OCI-LY1 (cell line): ENCODE measurements at regions not wholly inside any gene's neighbourhood (a gene's known extent, or its start where the extent isn't known, plus 50 kb on each side); places are given as distances from the start of the nearest gene placed in this dataset.

ENCODE experiments used
- CTCF ChIP-seq: fragments of 200-600 bp; sonication (generic), shearing (Covaris generic); IDR thresholded peaks from 2 replicates; pipeline ENCODE4 v1.5.1; 2017; ENCODE audit warnings: mild to moderate bottlenecking, antibody characterized with exemption, low read length, moderate library complexity, mixed read lengths
- EZH2 ChIP-seq: fragments of 200-600 bp; sonication (generic), shearing (Covaris generic); IDR thresholded peaks from 2 replicates; pipeline ENCODE4 v1.8.0; 2017; ENCODE audit warnings: borderline replicate concordance, mixed run types, mild to moderate bottlenecking, antibody characterized with exemption, low read length, moderate library complexity, mixed read lengths

GRCh38 chr5:116858705-116859333 lies 284.2 kb upstream of the SEMA6A start:
- TF ChIP-seq CTCF, result no peak
- no peak for TF ChIP-seq EZH2
